Sciatic nerve (tissue), 2 donors: ENCODE measurements at regions not wholly inside any gene's neighbourhood (a gene's known extent, or its start where the extent isn't known, plus 50 kb on each side); places are given as distances from the start of the nearest gene placed in this dataset.
A peak's percentile ranks its signal among the peaks of the same experiment; 100 is the strongest.
"Not testable (repeated sequence)": the region's sequence is repeated elsewhere in the genome, so short reads cannot be mapped to it uniquely, and the experiment has no call there.

ENCODE experiments used
- ATAC-seq: fragments of 200-7000 bp; cut with Tn5 transposase; one replicate; pipeline ENCODE4 v1.9.1; 2020; ENCODE audit warnings: mild to moderate bottlenecking, moderate library complexity
- DNase-seq: peaks from one replicate; pipeline ENCODE4 v3.0.0-alpha.2; 2020; ENCODE audit warnings: low spot score
- intact Hi-C: fragments of 100-400 bp; cut with DNase I; formaldehyde crosslinking; loops from one replicate; pipeline ENCODE4 v1.14.2; 2022
- donor health status: DM: no; HTN: no; CAD: no.
- donor health status: DM: no; HTN: no; CAD: no.

DNA sequence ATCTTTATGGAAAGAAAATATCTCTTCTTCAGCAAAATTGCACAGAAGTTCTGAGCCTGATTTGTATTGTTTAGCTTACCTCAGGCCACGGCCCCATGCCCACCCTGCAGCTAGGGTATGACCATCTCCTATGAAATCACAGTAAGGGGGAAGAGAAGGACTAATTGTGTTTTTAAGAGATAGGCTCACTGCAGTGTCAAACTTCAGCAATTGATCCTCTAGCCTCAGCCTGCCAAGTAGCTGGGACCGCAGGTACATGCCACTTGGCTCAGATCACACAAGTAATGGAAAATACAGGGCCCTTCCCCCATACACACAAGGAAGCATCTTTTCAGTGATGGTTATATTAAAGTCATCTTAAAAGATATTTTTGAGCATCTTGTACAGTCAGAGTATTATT lies 60.0 kb downstream of the DMAC1 start:
- DNase-seq = no peak
- intact Hi-C loops = no loop called here
- ATAC-seq = no peak

DNA sequence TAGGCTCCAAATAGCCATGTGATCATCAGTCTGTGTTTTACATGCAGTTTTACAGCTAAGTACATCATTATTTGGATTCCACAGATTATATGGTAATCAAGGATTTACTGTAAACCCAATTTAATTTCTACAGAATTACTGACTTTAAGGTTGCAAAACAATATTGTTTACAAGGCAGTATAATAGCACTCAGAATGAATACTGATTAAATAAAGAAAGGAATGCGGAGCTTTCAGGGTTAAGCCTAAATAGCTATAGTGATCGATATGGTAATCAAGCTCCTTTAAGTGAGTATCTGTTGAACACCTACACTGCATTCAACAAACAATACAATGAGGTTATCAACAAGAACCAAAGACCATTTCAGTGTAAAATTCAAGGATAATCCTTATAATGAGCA lies 64.3 kb downstream of the DMAC1 start:
- DNase-seq (no peak), ATAC-seq (no peak)
- intact Hi-C loops = no loop called here

DNA sequence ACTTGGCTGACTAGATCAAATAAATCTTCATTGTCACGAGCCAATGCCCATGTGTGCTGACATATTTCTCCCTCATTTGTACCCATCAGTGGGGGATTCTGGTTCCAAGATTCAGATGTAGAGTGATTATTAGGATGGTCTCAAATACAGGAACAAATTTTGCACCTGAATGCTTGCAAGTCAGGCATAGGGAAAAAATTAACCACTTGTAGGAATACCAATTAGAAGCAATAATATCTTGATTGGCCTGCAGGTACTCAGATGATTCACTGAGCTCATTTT lies 69.5 kb downstream of the DMAC1 start:
- DNase-seq = no peak
- no peak for ATAC-seq
- intact Hi-C loops = no loop called here

DNA sequence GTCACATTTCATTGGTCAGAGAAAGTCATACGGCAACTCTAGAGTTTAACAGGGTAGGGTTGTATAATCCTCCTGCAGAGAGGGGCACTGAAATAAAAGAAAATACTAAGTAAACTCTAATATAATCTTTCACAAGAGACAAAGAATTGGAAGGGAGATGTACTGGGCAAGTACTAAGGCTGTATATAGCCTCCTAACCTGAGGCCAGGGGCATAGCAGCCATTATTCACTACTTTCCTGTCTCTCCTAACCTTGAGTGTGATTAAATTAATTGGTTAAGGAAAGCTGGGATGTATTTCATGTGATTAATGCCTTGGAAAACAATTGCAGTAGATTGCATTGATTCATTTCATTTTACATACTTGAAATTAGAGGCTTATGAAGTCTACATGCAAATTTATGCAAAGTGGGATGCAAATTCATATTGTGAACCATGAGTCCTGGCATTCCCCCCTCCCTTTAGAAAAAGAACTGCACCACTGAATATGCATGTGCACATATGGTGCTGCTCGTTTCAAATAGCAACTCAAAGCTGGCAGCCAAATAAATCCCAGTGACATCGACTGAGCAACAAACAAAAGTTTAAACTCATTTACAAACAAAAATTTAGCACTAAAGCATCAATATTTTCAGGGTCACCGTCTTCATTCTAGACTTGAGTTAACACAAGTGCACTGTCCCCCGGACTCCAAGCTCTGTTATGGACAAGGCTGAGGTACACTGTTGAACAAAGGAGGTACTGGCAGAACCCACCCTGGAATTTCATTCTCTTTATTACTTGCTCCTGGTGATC lies 70.0 kb downstream of the DMAC1 start:
- ATAC-seq (no peak), DNase-seq (no peak)
- intact Hi-C loops = loop anchor here (5.0 kb wide), 1 partner anchor 1938 kb away; no protein-coding TSS in a partner anchor

DNA sequence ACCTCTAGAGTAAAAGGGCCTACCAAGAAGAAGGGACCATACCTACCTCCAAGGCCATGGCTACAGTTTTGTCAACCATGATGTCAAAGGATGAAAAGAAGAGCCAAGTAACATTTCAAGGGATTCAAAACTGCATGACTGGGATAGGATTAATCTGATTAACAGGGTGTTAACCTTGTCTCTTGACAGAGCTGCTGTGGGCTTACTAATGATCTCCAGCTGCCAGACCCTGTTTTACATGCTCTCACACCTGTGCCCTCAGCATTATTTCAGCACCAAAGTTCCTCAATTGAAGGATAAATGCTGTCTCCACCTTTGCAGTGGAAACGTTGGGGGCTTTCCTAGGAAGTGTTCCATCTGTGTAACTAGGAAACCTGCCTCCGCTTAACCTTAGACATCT lies 78.3 kb downstream of the DMAC1 start:
- no peak for ATAC-seq
- DNase-seq = no peak
- intact Hi-C loops = no loop called here

DNA sequence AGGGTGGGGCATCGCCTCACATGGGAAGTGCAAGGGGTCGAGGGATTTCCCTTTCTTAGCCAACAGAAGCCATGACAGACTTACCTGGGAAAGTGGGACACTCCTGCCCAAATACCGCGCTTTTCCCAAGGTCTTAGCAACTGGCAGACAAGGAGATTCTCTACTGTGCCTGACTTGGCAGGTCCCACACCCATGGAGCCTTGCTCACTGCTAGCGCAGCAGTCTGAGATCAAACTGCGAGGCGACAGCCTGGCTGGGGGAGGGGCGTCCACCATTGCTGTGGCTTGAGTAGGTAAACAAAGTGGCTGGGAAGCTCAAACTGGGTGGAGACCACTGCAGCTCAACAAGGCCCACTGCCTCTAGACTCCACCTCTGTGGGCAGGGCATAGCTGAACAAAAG lies 86.5 kb downstream of the DMAC1 start:
- DNase-seq, ATAC-seq, intact Hi-C loops: not testable (repeated sequence)

DNA sequence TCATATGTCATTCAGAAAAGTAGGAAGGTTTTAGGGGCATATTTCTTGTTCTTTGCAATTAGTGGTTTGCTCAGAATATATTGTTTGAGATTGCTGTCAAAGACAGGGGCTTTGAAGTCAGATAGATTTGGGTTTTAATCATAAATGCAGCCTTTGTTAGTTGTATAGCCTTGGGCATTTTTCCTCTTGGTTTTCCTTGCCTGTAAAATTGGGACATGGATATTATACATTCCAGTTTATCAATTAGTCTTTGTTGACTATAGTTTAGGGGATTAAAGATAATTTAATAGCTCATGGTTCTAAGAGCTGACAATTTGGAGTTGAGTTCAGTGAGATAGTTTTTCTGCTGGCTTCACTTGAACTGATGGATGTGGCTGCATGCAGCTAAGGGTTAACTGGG lies 88.9 kb downstream of the DMAC1 start:
- DNase-seq (no peak), ATAC-seq (no peak)
- intact Hi-C loops = no loop called here

DNA sequence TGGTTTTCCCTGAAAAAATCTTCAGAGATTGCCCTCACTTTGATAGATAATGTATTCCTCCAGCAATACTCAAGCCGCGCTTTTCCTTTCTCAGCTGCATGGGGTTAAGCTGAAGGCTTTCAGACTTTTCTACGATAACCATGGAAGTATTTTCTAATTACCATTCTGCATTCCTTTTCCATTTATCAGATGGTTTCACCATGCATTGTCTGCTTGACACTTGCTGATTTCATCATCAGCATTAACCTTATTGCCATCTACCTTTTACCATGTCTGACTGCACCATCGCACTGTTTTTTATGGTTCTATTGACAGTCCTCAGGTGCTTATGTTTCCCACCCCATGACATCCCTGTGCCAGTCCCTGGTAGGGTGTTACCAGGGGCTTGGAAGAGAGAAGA lies 91.6 kb downstream of the DMAC1 start:
- ATAC-seq (no peak), DNase-seq (no peak)
- intact Hi-C loops = no loop called here

DNA sequence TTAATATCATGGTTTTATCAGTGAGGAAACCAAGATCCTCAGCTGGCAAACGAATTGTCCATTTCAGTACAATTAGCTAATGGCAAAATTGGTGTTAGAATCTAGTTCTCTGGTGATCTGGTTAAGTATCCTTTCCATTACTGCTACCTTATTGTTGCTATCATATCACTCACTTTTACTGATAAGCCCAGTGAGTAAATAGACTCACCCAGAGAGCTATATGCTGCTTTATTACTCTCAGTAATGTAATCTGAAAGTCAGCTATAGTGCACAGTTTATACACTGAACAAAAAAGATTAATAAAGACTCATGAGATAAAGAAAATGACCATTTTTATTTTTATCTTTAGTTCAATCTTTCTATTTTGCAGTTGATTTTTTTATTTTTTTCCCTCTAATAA lies 95.0 kb downstream of the DMAC1 start:
- no peak for ATAC-seq
- DNase-seq = no peak
- intact Hi-C loops = no loop called here

DNA sequence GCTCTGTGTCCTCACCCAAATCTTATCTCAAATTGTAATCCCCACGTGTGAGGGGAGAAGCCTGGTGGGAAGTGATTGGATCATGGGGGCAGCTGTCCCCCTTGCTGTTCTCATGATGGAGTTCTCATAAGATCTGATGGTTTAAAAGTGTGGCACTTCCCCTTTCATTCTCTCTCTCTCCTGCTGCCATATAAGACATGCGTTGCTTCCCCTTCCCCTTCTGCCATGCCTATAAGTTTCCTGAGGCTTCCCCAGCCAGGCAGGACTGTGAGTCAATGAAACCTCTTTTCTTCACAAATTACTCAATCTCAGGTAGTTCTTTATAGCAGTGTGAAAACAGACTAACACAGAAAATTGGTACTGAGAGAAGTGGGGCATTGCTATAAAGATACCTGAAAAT lies 107.7 kb downstream of the DMAC1 start:
- intact Hi-C loops = loop anchor here (10.0 kb wide), 1 partner anchor 63 kb away; no protein-coding TSS in a partner anchor
- no peak for ATAC-seq
- DNase-seq = no peak

DNA sequence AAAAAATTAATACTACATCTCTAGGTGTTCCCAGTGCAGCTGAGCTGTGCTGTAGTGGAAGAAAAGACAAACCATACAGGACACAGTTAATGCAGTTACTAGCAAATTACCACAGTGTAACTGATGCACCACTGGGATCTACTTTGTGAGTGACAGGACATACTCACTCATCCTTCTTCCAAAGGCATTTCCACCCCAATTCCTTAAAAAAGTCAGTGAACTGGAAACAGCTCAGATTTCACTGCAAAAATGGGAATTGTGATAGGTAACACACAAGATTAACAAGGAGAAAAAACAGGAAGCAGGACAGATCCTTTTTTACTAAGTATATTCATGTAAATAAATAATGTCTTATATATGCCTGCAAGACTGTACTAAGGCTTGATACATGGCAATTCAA lies 109.6 kb downstream of the DMAC1 start:
- no peak for ATAC-seq
- DNase-seq = no peak
- intact Hi-C loops = loop anchor here (10.0 kb wide), 1 partner anchor 65 kb away; no protein-coding TSS in a partner anchor

DNA sequence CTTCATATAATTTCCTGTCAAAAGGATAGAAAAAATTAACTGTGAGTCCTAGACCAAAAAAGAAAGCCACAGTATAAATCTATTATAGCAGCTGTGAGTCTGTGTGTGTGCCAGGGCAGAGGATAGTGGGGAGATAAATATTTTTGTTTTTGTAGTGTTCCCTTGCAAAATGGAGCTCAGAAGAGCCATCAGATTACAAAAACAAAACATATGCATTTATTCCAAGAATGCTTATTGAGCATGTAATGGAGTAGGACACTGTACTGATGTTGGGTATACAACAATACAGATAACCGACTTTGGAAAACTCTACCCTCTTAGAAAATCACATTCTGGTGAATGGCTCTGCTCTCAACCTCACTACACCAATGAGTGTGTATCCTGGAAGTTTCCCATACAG lies 111.0 kb downstream of the DMAC1 start:
- DNase-seq = no peak
- intact Hi-C loops = no loop called here
- ATAC-seq = no peak

DNA sequence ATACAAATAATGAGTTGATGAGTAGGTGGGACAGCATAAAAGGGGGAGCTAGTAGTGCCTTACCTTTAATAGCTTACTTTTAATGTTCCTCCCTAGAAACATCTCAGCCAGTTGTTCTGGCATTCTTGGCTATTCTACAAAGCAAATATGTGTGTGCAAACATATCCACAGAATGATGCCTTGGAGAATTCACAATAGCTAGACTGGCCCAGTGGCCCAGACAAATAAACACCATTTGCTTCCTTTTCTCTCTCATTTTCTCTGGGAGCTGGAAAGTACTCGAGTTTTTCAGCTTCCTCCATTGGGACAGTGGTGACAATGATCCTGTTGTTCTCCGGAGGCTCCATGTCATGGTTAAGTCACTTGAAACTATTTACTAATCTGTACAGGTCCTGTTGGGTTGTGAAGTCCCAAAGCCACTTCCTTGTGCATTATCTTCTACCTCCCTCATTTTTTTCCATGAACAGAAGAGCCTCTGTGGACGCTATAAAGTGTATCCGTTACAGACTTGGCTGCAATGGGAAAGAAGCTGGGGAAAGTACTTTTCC lies 122.9 kb downstream of the DMAC1 start:
- intact Hi-C loops = no loop called here
- ATAC-seq (peak; percentile 95), DNase-seq (no peak)

DNA sequence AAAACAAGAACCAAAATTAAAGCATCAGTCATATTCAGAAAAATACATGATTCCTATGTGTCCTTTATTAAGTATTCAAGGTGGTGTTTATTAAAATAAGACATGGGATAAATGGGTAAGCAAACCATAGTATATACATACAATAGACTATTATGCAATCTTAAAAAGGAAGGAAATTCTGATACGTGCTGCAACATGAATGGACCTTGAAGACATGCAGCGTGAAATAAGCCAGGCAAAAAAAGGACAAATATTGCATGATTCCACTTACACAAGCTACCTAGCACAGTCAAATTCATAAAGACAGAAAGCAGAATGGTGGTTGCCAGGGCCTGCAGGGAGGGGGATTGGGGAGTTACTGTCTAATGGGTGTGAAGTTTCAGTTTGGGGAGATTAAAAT lies 127.7 kb downstream of the DMAC1 start:
- no peak for ATAC-seq

DNA sequence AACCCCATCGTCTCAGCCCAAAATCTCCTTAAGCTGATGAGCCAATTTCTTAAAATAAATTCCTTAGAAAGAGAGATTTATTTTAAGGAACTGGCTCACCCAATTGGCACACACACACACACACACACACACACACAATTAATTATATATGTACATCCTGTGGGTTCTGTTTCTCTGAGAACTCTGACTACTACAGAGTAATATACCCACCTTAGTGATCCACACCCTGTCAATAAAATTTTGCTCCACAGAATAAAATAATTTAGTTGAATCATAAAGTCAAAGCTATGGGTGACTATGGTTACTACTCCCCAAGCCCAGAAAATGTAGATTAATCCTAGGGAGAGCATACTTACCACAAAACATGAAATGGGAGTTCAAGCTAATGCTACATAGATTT lies 131.0 kb downstream of the DMAC1 start:
- intact Hi-C loops = no loop called here
- DNase-seq (no peak), ATAC-seq (no peak)

More for the DNA sequence above, 127.7 kb downstream of the DMAC1 start:
- no peak for DNase-seq
- intact Hi-C loops = no loop called here

DNA sequence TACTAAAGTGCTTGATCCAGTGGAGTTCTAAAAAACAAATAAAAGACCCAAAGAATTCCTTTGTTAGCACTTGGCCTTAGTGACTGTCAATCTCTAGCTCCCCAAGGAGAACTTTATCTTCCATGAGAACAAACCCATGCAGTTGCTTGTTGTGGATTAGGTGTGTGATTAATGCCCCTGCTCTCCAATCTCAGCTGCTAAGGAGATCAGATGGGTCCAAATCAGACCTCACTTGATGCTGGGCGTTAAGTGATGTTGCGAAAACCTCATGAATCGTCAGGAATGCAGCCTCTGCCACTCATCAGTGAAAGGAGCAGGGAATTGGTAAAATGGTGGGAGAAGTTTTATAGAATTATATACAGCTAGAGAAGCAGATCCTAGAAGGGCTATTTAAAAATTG lies 133.7 kb downstream of the DMAC1 start:
- ATAC-seq (no peak), DNase-seq (no peak)
- intact Hi-C loops = no loop called here

DNA sequence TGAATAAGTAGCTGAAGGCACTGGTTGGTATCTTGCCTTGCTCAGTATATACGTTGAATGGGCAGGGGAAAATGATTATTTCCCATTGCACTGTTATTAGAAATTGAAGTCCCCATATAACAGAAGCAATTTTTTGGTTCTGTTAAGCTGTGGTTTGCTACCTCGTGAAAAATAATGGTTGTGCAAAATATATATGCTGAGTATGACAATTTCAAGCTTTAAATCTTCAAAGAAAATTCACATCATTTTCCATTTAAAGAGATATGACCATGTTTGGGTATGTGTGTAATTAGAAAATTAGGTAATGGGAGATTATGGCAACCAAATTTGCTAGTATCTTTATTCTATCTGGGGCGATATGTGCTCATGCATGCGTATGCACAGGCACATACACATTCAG lies 139.8 kb downstream of the DMAC1 start:
- intact Hi-C loops = no loop called here
- ATAC-seq (no peak), DNase-seq (no peak)

DNA sequence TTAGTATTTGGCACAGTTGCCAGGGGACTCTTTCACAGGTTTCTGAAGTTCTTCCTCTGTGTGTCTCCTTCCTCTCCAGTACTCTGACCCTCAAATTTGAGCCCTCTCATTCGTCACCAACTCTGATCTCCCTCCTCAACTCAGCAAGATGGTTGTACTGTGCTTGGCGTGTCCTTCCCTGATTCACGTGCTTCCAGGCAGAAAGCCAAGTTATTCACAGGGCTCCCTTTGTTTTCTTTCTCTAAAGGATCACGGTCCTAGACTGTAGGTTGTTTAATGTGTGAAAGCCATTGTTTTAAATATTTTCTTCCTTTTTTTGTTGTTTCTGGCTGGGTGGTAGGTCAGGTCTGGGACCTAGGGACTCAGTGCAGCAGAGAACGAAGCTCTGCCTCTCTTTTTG lies 142.9 kb downstream of the DMAC1 start:
- intact Hi-C loops = no loop called here
- DNase-seq (no peak), ATAC-seq (peak; percentile 74)

DNA sequence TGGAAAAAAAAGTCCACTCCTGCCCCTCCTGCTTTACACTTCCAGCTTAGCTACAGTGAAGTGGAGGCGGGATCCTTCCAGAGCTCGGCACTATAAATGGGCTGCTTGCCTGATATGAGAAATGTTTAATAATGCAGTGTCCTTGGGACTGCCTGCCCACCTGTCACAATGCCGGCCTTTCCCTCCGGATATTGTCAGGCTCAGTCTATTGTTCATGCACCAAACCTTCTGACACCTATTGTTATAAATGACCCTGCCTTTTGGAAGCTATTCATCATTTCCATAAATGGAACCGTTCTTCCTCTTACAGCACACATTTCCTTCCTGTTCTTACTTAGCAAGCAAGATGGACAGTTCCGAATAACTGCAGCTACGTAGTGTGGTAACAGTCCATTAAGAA lies 146.3 kb downstream of the DMAC1 start:
- DNase-seq (no peak), ATAC-seq (no peak)
- intact Hi-C loops = no loop called here

DNA sequence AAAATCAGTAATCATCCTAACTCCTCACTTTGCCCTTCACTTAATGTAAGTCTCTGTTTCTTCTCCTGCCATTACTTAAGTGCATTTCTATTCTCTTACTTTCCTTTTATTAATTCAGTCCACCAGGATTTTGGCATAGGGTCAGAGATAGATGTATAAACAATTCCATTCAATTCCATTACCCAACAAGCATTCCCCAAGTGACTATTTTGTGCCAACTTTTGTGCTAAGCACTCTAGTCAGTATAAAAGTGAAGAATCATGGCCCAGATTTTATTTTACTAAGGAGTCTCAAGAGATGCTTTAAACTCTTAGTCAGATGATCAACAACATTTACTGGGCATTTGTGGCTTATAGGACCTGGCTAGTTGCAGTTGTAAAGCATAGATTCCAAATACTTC lies 159.3 kb downstream of the DMAC1 start:
- DNase-seq (no peak), ATAC-seq (peak; percentile 92)
- intact Hi-C loops = no loop called here

DNA sequence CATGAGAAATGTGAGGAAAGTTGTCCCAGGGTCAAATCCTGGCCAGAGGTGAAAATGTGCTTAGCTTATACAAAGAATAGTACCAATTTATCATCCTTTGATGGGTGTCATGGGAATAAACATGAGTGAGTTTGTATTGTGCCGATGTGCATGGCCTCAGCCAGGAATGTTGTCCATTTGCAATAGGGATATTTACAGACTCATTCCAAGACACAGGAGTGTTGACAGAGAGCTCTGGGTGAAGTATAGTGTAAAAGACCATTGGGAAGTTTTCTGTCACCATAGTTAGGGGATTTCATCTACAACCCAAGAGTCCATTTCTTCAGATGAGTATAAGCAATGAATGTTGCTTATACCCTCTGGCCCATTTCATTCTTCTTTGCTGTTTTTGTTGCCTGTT lies 160.1 kb downstream of the DMAC1 start:
- intact Hi-C loops = no loop called here
- ATAC-seq (no peak), DNase-seq (no peak)
